Activated T-cell treated with anti-CD3 and anti-CD28 coated beads, Interleukin-2, amount 50 U/mL, for 72 hours (primary cell): ENCODE measurements at regions not wholly inside any gene's neighbourhood (a gene's known extent, or its start where the extent isn't known, plus 50 kb on each side); places are given as distances from the start of the nearest gene placed in this dataset.

Experiments used
- ATAC-seq, 2 donors: fragments of 150-1000 bp; cut with Tn5 transposase; replicated peaks in 1 of 2; 2 replicates each; pipeline ENCODE4 v1.10.0; 2021; ENCODE audit warnings: moderate library complexity in 2 of 2, mild to moderate bottlenecking in 1 of 2
- DNase-seq, 2 donors: peaks; one replicate each; pipeline ENCODE4 v3.0.0; 2021 to 2022; ENCODE audit warnings: mixed read lengths in 1 of 2
- H3K27ac Mint-ChIP-seq: one replicate; pipeline ENCODE4 v1.8.0; 2022; ENCODE audit warnings: mild to moderate bottlenecking, moderate library complexity, mixed read lengths
- H3K27me3 Mint-ChIP-seq: one replicate; pipeline ENCODE4 v1.8.0; 2022; ENCODE audit warnings: low read depth, mixed read lengths
- H3K36me3 Mint-ChIP-seq, 2 donors: one replicate each; pipeline ENCODE4 v1.8.0; 2022; ENCODE audit warnings: mixed read lengths in 2 of 2, mild to moderate bottlenecking in 1 of 2; ENCODE audit not compliant: insufficient read depth in 2 of 2
- H3K4me1 Mint-ChIP-seq: one replicate; pipeline ENCODE4 v1.8.0; 2022; ENCODE audit warnings: low read depth, mixed read lengths
- H3K4me3 Mint-ChIP-seq, 2 donors: one replicate each; pipeline ENCODE4 v1.8.0; 2022; ENCODE audit warnings: mild to moderate bottlenecking in 2 of 2, mixed read lengths in 2 of 2, moderate library complexity in 2 of 2
- H3K9me3 Mint-ChIP-seq, 2 donors: one replicate each; pipeline ENCODE4 v1.8.0; 2022; ENCODE audit warnings: mixed read lengths in 2 of 2

DNA sequence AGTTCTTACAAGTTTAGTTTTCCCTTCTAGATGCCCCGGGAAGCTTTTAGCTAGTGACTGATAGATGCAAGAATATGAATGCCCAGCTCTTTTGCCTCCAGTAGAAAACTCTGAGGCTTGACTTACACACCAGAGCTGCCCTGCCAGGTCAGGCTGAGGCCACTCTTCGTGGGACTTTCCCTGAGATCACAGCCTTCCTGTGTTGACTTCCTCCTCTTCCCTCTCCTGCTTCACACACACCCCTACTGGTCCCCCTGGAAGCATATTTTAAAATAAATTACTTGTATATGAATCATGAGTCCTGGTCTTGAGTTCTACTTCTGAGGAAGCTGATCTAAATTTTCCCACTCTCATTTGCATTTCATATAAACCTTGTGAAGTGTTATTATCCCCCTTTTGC lies 413.7 kb downstream of the PDCD6IP start:
- Mint-ChIP-seq H3K4me3 (no peak overlapping the region), H3K9me3 (no peaks in the 10 kb centered on the region), H3K27me3 (no peaks in the 10 kb centered on the region), H3K27ac (no peak overlapping the region), H3K4me1 (peaks cover 5% of the 10 kb centered on the region), H3K36me3 (no peaks in the 10 kb centered on the region)
- ATAC-seq (no peak), DNase-seq (no peak)

DNA sequence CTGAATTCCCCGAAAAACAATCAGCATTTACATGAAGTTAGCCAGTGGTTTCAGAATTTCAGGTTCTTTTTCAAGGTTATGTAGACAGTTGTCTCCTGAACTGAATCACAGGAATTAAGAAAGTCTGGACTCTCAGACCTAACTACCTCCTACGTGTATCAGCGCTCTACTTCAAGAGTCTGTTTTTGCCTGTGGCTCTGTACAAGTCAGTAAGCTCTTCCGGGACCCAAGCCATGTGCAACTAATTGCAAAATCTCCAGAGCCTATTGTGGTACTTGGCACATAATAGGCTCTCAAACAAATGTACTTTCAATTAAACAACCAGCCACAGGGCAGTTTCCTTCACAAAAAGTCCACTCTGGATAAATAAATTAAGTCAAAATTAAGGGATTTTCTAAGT lies 414.2 kb downstream of the PDCD6IP start:
- no peaks in the 10 kb centered on the region for H3K27me3 Mint-ChIP-seq
- no peak overlapping the region for H3K27ac Mint-ChIP-seq
- peaks cover 5% of the 10 kb centered on the region for H3K4me1 Mint-ChIP-seq
- H3K36me3 Mint-ChIP-seq = no peaks in the 10 kb centered on the region
- ATAC-seq (no peak), DNase-seq (no peak)
- no peak overlapping the region for H3K4me3 Mint-ChIP-seq
- no peaks in the 10 kb centered on the region for H3K9me3 Mint-ChIP-seq

DNA sequence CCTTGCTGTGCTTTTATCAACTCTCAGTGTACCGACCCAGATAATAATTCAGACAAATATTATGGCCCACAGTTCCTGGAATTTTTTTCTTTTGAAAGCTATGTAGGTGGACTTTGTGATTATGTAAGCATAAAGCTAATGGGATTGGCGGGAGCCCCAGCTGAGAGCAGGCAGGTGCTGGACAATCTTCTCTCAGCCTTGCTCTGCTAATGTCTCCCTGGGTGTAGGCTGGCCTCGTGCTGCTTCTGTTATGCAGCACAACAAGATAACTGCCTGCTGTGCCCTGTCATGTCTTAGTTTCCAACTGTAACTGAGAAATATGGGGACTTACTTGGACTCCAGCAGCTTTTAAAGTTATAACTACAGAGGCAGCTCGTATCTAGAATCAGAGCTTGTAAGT lies 415.0 kb downstream of the PDCD6IP start:
- H3K27me3 Mint-ChIP-seq = no peaks in the 10 kb centered on the region
- no peaks in the 10 kb centered on the region for H3K36me3 Mint-ChIP-seq
- ATAC-seq = no peak
- H3K27ac Mint-ChIP-seq = no peak overlapping the region
- H3K4me1 Mint-ChIP-seq = peaks cover 5% of the 10 kb centered on the region
- DNase-seq = no peak
- no peaks in the 10 kb centered on the region for H3K9me3 Mint-ChIP-seq
- H3K4me3 Mint-ChIP-seq = no peak overlapping the region

DNA sequence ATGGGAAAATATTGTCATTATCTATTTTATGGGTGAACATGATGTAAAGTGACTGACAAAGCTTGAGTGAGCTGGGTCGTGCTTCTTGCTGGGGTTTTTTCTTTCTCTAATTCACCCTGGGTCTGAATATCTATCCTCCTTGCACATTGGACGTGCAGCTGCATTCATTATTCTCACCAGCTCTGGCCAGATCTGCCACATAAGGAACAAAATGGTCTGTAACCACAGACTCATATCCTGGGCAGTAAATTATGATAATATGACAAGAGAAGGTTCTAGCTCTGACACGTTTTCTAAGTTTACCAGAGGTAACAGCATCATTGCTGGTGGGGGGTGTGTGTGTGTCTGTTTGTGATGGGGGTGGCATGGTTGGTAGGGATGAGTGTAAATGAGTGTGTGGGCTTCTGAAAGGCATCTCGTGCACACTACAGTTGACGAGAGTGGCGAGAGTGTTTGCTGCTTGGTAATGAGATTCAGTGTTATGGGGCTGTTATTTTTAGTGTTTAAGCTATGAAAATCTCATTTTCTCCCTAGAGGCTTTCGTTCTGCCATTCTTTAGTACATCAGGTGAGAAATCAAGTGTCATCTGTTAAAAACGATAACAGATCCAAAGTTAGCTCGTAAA lies 418.4 kb downstream of the PDCD6IP start:
- Mint-ChIP-seq H3K36me3 (no peaks in the 10 kb centered on the region), H3K9me3 (peaks cover 0 to 1% of the 10 kb centered on the region in 2 donors), H3K4me3 (no peak overlapping the region), H3K27ac (no peak overlapping the region), H3K27me3 (no peaks in the 10 kb centered on the region), H3K4me1 (peaks cover 5% of the 10 kb centered on the region)
- ATAC-seq (no peak), DNase-seq (no peak)

DNA sequence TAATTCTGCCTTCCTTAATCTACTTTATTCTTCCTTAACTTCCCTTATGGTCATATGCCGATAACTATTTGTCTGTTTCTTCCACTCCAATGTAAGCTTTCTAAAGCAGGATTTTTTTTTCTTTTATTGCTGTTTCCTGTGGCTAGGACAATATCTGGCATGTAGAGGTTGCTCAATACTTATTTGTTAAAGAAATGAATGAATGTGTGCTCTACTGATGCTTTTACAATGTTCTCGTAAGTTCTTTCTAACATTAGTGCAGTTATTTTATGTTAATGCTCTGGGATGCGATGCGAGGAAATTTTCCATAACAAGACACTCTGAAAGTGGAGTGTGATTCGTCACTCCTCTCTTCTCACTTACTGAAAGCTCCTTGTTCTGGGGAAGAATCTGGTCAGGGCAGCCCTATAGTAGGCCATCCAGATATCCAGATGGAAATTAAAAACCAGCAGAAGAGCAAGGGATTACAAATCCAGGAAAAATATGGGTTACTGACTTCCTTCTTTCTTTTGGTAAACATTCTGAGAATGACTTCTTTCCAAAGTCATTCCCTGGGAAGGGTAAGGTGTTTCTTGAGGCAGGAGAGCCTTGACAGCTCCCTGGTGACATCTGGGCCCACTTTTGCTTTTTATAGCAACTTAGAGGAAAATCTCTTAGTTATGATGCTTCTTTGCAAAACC lies 420.4 kb downstream of the PDCD6IP start:
- no peaks in the 10 kb centered on the region for H3K36me3 Mint-ChIP-seq
- no peaks in the 10 kb centered on the region for H3K4me1 Mint-ChIP-seq
- peaks cover 0 to 1% of the 10 kb centered on the region in 2 donors for H3K9me3 Mint-ChIP-seq
- peaks cover 6% of the 10 kb centered on the region for H3K27me3 Mint-ChIP-seq
- no peak for ATAC-seq
- no peak overlapping the region for H3K27ac Mint-ChIP-seq
- DNase-seq = no peak
- H3K4me3 Mint-ChIP-seq = no peak overlapping the region

DNA sequence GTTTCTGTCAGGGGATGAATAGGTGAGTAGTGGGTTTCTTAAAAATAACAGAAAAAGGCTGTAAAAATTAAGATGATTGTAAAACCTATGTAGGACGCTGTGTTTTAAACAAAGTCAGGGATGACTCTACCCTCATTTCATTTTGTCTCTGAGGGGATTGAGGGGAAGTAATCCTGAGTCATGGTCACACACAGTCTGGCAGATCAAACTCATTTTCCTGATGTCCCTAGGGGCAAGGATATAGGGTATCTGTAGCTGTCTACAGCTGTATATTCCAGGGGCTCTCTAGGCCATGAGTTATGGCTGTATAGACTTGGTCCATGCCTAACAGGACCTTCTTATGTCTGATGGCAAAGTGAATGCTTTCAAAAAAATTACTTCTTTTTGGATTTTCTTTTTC lies 421.1 kb downstream of the PDCD6IP start:
- DNase-seq = no peak
- no peak overlapping the region for H3K27ac Mint-ChIP-seq
- H3K36me3 Mint-ChIP-seq = no peaks in the 10 kb centered on the region
- peaks cover 0 to 1% of the 10 kb centered on the region in 2 donors for H3K9me3 Mint-ChIP-seq
- peaks cover 6% of the 10 kb centered on the region for H3K27me3 Mint-ChIP-seq
- ATAC-seq = no peak
- no peaks in the 10 kb centered on the region for H3K4me1 Mint-ChIP-seq
- H3K4me3 Mint-ChIP-seq = no peak overlapping the region

DNA sequence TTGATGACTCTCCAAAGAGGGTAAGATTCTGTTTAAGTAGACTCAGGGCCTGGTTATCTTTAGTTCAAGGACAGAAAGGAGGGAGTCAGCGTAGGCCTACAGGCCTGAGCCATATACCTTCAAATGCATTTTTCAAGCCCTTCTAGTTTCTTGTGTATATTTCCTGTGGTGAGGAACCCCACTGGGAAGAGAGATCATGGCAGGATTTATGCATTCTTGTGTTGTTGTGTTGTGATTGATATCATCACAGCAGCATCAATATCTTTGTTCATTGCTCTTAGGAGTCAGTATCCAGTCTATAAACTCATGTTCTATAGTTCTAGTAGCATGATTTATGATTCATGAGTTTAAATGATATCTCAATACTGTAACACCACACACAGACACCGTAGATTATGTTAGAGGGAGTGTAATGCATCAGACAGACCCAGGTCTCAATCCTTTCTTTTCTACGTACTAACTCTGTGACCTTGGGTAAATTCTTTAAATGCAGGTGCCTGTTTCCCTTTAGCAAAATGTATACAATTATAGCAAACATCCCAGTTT lies 427.5 kb downstream of the PDCD6IP start:
- Mint-ChIP-seq H3K4me3 (no peak overlapping the region), H3K27me3 (peaks cover 6% of the 10 kb centered on the region), H3K9me3 (peaks cover 0 to 1% of the 10 kb centered on the region in 2 donors), H3K4me1 (no peaks in the 10 kb centered on the region), H3K27ac (no peak overlapping the region), H3K36me3 (no peaks in the 10 kb centered on the region)
- no peak for DNase-seq
- ATAC-seq = no peak

DNA sequence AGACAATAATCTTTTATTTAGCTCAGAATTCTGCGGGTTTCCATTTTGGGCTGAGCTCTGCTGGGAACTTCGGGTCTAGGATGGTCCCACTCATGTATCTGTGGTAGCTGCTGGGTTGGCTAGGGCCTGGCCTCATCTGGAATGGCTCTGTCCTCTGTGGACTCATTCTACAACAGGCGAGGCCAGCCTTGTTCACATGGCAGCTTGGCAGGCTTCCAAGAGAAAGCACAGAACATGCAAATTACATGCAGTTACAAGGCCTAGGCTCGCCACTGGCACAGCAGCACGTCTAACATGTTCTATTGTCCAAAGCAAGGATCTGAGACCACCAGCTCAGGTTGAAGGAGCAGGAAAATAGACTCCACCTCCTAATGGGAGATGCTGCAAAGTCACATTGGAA lies 431.4 kb downstream of the PDCD6IP start:
- no peaks in the 10 kb centered on the region for H3K4me1 Mint-ChIP-seq

DNA sequence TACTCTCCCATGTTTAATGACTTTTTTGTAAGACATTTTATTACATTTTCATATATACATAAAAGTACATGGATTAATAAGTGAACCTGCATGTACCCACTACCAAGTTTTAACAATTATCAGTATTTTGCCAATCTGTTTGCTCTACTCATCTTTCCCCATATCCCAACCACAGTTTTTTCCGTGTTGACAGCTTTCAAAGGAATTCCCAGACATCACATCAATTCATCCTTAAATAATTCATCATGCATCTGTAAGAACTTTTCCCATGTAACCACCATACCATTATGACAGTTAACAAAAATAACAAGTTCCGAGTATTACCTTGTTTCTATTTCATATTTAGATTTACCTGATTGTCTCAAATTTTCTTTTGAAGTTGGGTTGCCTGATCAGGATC lies 436.7 kb downstream of the PDCD6IP start:
- Mint-ChIP-seq H3K27me3 (no peaks in the 10 kb centered on the region), H3K36me3 (no peaks in the 10 kb centered on the region), H3K9me3 (no peaks in the 10 kb centered on the region), H3K4me1 (no peaks in the 10 kb centered on the region), H3K4me3 (no peak overlapping the region), H3K27ac (no peak overlapping the region)
- ATAC-seq = no peak
- DNase-seq = no peak

More for the DNA sequence above, 431.4 kb downstream of the PDCD6IP start:
- H3K36me3 Mint-ChIP-seq = no peaks in the 10 kb centered on the region
- H3K4me3 Mint-ChIP-seq = no peak overlapping the region
- no peak for DNase-seq
- no peak for ATAC-seq
- H3K27me3 Mint-ChIP-seq = no peaks in the 10 kb centered on the region
- no peak overlapping the region for H3K27ac Mint-ChIP-seq
- H3K9me3 Mint-ChIP-seq = no peaks in the 10 kb centered on the region

DNA sequence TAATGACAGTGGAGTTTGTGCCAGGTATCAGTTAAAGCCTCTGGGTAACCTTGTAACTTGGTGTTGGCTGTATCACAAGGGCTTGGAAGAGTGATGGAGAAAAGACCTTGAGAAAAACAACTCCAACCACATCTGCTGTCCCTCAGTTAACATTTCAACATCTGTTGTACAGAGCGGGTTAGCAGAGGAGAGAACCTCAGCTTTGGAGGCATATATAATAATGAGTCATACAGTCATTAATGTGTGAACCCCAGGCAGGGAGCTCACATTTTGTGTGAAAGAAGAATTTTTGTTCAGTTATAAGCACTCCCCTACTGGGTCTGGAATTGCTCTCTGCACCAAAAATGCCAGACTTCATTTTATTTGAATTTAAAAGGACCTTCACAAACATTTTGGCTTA lies 439.5 kb downstream of the PDCD6IP start:
- H3K9me3 Mint-ChIP-seq = no peaks in the 10 kb centered on the region
- H3K27ac Mint-ChIP-seq = no peak overlapping the region
- DNase-seq (no peak), ATAC-seq (no peak)
- H3K4me3 Mint-ChIP-seq = no peak overlapping the region
- H3K27me3 Mint-ChIP-seq = no peaks in the 10 kb centered on the region
- H3K36me3 Mint-ChIP-seq = no peaks in the 10 kb centered on the region
- H3K4me1 Mint-ChIP-seq = no peaks in the 10 kb centered on the region

DNA sequence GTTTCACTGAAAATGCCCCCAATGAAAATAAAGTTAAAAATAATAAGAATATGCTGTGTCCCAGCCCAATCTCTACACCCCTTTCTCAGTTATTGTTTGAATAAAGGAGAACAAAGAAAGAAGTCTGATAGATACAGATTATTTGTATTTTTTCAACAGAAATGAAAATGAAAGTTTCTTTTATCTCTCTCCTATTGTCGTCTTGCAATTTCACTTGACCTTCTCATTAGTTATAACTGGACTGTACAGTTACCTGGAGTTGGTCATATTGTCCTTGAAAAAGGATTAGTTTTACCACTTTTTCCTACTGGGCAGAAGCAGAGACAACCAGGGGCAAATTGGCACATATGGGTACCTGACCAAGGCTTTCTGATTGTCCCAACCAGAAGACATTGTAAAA lies 440.0 kb downstream of the PDCD6IP start:
- H3K27ac Mint-ChIP-seq = no peak overlapping the region
- H3K27me3 Mint-ChIP-seq = no peaks in the 10 kb centered on the region
- no peak overlapping the region for H3K4me3 Mint-ChIP-seq
- H3K36me3 Mint-ChIP-seq = no peaks in the 10 kb centered on the region
- no peak for DNase-seq
- ATAC-seq = no peak
- no peaks in the 10 kb centered on the region for H3K9me3 Mint-ChIP-seq
- H3K4me1 Mint-ChIP-seq = no peaks in the 10 kb centered on the region

DNA sequence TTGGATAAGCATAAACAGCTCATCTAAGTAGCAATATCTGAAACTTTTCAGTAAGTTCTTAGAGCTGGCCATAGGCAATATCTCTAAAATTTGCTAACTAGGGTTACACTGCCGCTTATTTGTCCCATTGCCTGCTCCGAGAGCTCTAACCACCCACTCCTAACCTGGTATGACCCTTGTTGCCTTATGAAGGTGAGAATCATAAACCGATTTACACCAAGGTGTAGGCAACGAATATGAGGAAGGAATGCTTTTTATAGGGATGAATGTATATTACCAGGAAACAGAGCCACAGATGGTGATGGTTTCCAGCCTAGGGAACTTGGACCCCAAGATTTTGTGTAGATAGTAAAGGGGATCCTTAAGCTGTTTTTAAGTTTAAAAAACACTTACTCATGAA lies 440.9 kb downstream of the PDCD6IP start:
- Mint-ChIP-seq H3K36me3 (no peaks in the 10 kb centered on the region), H3K4me3 (no peak overlapping the region), H3K9me3 (no peaks in the 10 kb centered on the region), H3K27ac (no peak overlapping the region), H3K27me3 (no peaks in the 10 kb centered on the region), H3K4me1 (no peaks in the 10 kb centered on the region)
- ATAC-seq (no peak), DNase-seq (no peak)

DNA sequence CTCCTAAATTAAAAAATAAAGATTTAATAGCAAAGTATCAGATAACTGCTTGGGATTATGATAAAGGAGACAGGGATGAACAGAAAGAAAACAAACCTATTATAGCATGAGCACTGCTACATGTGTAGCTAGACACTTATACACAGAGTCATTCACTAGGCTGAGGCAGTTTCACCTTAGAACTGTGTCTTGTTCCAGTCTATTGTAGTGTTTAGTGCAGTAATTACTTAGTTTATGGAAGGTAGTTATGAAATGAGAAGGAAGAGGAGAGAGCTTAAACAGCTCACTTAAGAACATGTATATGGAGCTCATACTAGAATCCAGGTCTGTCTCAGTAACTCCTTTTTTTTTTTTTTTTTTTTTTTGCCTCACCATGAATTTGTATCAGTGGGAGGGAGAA lies 441.4 kb downstream of the PDCD6IP start:
- H3K27me3 Mint-ChIP-seq = no peaks in the 10 kb centered on the region
- H3K4me3 Mint-ChIP-seq = no peak overlapping the region
- H3K4me1 Mint-ChIP-seq = no peaks in the 10 kb centered on the region
- ATAC-seq (no peak), DNase-seq (no peak)
- no peaks in the 10 kb centered on the region for H3K36me3 Mint-ChIP-seq
- no peaks in the 10 kb centered on the region for H3K9me3 Mint-ChIP-seq
- H3K27ac Mint-ChIP-seq = no peak overlapping the region

DNA sequence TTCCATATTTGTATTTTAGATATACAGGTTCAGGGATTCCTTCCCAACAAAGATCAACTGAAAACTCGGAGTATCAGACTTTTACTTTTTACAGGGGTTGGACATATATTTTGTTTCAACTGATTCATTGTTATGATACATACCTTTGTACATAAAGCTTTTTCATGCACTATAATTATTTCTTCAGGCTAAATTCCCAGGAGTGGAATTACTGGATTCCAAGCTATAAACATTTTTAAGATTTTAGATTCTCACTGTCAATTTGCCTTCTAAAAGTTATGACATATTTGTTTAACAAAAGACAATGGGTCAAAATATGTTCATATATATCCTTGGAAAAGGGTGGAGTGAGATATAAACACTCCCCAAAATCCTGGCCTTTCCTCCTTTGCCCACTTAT lies 449.0 kb downstream of the PDCD6IP start:
- no peak for DNase-seq
- no peaks in the 10 kb centered on the region for H3K9me3 Mint-ChIP-seq
- no peak overlapping the region for H3K27ac Mint-ChIP-seq
- H3K4me1 Mint-ChIP-seq = no peaks in the 10 kb centered on the region
- ATAC-seq = no peak
- H3K4me3 Mint-ChIP-seq = no peak overlapping the region
- H3K27me3 Mint-ChIP-seq = no peaks in the 10 kb centered on the region
- H3K36me3 Mint-ChIP-seq = no peaks in the 10 kb centered on the region
